Fibroblast of lung (primary cell): ENCODE measurements at regions not wholly inside any gene's neighbourhood (a gene's known extent, or its start where the extent isn't known, plus 50 kb on each side); places are given as distances from the start of the nearest gene placed in this dataset.
"Not testable (repeated sequence)": the region's sequence is repeated elsewhere in the genome, so short reads cannot be mapped to it uniquely, and the experiment has no call there.

ENCODE experiments used
- EZH2 ChIP-seq: IDR thresholded peaks from 2 replicates; pipeline ENCODE4 v1.5.1; 2012; ENCODE audit warnings: low read length, control low read depth, mild to moderate bottlenecking; ENCODE audit errors: missing control alignments
- TF ChIP-seq, protein P1 (sequence below), 2 donors: IDR thresholded peaks in 1 of 2; conservative IDR thresholded peaks in 1 of 2; 1 replicate in 1 of 2; 2 replicates in 1 of 2; pipeline ENCODE4 v1.5.1; 2011 to 2012; ENCODE audit warnings: low read length in 2 of 2, control low read depth in 1 of 2, inconsistent platforms in 1 of 2, low read depth in 1 of 2, mild to moderate bottlenecking in 1 of 2

GRCh38 chr1:229008347-229008746 is 262.6 kb upstream of the RAB4A start:
- TF ChIP-seq, protein P1, sequence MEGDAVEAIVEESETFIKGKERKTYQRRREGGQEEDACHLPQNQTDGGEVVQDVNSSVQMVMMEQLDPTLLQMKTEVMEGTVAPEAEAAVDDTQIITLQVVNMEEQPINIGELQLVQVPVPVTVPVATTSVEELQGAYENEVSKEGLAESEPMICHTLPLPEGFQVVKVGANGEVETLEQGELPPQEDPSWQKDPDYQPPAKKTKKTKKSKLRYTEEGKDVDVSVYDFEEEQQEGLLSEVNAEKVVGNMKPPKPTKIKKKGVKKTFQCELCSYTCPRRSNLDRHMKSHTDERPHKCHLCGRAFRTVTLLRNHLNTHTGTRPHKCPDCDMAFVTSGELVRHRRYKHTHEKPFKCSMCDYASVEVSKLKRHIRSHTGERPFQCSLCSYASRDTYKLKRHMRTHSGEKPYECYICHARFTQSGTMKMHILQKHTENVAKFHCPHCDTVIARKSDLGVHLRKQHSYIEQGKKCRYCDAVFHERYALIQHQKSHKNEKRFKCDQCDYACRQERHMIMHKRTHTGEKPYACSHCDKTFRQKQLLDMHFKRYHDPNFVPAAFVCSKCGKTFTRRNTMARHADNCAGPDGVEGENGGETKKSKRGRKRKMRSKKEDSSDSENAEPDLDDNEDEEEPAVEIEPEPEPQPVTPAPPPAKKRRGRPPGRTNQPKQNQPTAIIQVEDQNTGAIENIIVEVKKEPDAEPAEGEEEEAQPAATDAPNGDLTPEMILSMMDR (conservative IDR thresholded peaks at IDR 0.05 in 1 of 2, IDR thresholded peaks at IDR 0.05 in 1 of 2; ENCODE audit: low read depth in 1 of 2, low read length in 2 of 2) = not testable (repeated sequence)
- not testable (repeated sequence) for TF ChIP-seq EZH2
